HG03575 (cell line): ENCODE measurements at regions not wholly inside any gene's neighbourhood (a gene's known extent, or its start where the extent isn't known, plus 50 kb on each side); places are given as distances from the start of the nearest gene placed in this dataset.
"Not testable (repeated sequence)": the region's sequence is repeated elsewhere in the genome, so short reads cannot be mapped to it uniquely, and the experiment has no call there.

Experiments used
- ATAC-seq: cut with Tn5 transposase; IDR thresholded peaks from one replicate; pipeline ENCODE4 v1.9.1; 2021; ENCODE audit not compliant: unreplicated experiment, insufficient number of reproducible peaks, low FRiP score; ENCODE audit errors: extremely low read depth

GRCh38 chr2:107742460-107743027 is 84.1 kb upstream of the RGPD4 start:
- ATAC-seq = no peak

- no peak for ATAC-seq
Measured at GRCh38 chr2:107743274-107743673, 83.4 kb upstream of the RGPD4 start.

GRCh38 chr2:107745100-107745499 is 81.6 kb upstream of the RGPD4 start:
- no peak for ATAC-seq

GRCh38 chr2:107746552-107747198 is 80.0 kb upstream of the RGPD4 start:
- ATAC-seq = not testable (repeated sequence)

- not testable (repeated sequence) for ATAC-seq
Measured at GRCh38 chr2:107747199-107747963, 79.3 kb upstream of the RGPD4 start.

GRCh38 chr2:107747964-107748583 is 78.6 kb upstream of the RGPD4 start:
- ATAC-seq = no peak

GRCh38 chr2:107751936-107752335 is 74.8 kb upstream of the RGPD4 start:
- no peak for ATAC-seq

GRCh38 chr2:107753806-107754205 is 72.9 kb upstream of the RGPD4 start:
- ATAC-seq = not testable (repeated sequence)

- no peak for ATAC-seq
Measured at GRCh38 chr2:107757223-107757622, 69.5 kb upstream of the RGPD4 start.

GRCh38 chr2:107760620-107761364 is 65.9 kb upstream of the RGPD4 start:
- no peak for ATAC-seq

GRCh38 chr2:107772353-107772752 is 54.3 kb upstream of the RGPD4 start:
- no peak for ATAC-seq

- ATAC-seq = no peak
Measured at GRCh38 chr2:107775211-107775610, 51.5 kb upstream of the RGPD4 start.

- ATAC-seq = no peak
Measured at GRCh38 chr2:107775791-107776190, 50.9 kb upstream of the RGPD4 start.

- ATAC-seq = no peak
Measured at GRCh38 chr2:107776362-107776761, 50.3 kb upstream of the RGPD4 start.
